Stimulated activated CD8-positive, alpha-beta memory T cell treated with anti-CD3 and anti-CD28 coated beads, Interleukin-15, amount 100 ng/mL, for 48 hours (primary cell): ENCODE measurements at regions not wholly inside any gene's neighbourhood (a gene's known extent, or its start where the extent isn't known, plus 50 kb on each side); places are given as distances from the start of the nearest gene placed in this dataset.
"Not testable (repeated sequence)": the region's sequence is repeated elsewhere in the genome, so short reads cannot be mapped to it uniquely, and the experiment has no call there.

ENCODE experiments used
- DNase-seq, 2 donors: peaks; one replicate each; pipeline ENCODE4 v3.0.0-alpha.2; 2020; ENCODE audit warnings: low read depth in 2 of 2

DNA sequence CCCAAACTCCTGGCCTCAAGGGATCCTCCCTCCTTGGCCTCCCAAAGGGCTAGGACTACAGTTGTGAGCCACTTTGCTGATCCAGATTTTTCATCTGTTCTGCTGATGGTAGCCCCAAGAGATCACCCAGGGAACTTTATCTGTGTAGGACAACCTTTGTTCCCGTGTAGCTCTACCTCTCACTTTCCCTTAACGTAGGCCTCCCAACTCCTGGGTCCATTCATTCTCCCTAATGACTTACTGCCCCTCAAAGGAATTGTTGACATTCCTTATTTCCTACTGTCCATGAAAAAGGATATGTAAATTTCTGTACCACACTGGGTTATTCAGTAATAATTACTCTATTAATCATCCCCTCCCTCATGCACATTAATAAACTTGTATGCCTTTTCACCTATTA is 51.0 kb upstream of the PHF24 start:
- no peak for DNase-seq

DNA sequence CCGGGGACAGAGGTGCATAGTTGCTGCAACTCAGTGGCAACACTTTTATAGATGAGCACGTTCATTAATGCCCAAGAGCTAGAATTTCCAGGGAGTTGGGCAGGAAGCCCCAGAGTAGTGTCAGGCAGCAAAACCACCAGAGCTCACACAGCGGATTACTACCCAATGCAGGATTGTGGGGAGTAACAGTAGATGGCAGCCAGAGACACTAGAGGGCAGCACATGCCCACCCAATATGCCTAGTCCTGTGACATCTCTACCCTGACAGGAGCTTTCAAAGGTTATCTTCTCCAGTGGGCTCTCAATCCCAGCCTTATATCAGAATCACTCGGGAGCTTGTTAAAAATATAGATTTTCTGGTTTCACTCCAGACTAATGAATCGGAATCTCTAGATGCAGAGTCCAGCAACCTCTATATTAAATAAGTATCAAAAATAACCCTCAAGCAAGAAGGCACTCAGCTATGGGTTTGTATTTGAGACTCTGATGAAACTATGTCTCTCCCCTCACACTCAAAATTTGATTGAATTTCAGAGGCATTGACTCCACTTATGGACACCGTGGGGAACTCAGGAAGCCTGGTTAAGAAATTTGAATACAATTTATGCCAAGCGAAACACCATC is 58.4 kb upstream of the PHF24 start:
- peak; percentile 51 to 56 for DNase-seq

DNA sequence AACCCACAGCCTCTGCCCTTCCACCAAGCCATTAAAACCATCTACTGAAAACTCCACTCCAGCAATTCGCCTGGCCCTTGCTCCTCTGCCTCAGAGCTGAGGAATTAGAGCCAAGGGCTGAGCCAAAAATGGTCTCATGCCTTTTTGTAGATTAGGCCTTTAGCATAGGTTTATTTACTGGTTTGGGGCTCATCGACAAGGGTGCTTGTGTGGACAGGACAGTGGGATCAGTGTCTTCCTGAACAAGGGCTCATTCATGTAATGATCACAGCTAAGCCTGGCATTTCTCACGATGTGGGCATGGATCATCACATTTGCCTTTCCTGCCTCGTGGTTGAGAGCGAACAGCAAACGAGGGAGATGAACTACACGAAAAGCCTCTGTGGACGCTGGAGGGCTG is 59.2 kb upstream of the PHF24 start:
- no peak for DNase-seq

DNA sequence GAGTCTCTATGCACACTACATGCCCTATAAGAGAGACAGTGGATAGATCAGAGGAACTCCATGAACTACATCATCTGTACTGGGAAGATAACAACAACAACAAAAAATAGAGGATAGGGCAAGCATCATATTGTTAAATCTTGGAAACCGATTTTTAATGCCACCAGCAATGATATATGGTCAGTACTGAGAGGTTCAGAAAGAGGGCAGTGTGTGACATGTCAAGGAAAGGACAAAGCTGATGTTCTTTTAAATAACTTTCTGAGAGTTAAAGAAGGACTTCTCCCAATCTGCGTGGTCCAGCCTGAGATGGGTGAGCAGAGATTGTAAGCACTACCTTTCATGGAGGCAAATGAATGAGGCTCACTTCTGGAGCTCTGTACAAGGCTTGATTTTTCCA is 62.0 kb upstream of the PHF24 start:
- no peak for DNase-seq

DNA sequence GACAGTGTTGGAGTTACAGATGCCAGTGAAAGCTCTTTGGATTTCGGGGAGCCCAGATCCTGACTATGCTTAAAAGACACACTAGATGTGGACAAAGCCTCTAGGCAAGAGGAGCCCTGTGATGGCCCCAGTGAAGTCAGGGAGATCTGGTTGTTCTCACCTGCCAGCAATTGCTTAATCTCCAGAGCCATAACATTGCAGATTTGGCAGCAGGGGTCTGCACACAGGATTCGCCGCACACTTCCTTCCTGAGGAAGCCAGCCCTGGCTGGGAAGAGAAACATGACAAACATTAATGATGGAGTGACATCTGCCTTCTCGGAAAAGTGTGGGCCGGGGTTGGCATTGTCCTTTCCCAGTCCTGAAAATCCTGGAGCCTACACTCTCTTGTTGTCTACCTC is 65.2 kb upstream of the PHF24 start:
- DNase-seq: no peak

DNA sequence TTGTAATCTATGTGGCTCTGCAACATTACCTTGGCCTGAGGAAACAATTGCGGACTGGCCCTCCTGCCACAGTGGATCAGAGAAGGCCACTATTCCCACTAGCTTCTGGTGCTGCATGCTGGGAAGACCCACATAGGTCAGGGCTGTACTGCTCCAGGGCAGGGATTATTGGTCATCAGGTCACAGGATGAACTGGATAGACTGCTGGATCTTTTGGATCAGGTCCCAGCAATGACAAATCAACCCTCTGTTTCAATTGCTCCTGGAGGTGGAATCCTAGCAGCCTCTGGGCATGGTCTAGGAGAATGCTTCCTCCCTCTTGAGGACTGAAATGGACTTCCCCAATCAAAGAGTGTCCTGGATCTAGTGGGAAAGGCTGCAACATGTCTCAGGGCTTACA is 66.7 kb upstream of the PHF24 start:
- DNase-seq: no peak

DNA sequence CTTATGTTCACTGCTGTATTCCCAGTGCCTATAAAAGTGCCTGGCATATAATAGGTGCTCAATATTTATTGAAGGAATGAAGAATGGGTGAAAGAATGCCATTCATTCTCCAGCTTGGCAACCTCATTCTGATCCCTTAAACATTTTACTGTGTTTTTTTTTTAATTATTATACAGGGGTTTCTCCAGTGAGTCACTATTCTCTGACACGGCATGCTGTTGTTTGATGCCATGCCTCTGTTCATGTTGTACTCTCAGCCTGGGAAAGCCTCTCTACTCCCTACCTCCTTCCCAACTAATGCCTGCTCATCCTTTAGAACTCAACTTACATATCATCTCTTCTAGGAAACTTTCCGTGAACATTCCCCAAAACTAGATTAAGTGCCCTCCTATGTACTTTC is 70.2 kb upstream of the PHF24 start:
- DNase-seq: no peak

DNA sequence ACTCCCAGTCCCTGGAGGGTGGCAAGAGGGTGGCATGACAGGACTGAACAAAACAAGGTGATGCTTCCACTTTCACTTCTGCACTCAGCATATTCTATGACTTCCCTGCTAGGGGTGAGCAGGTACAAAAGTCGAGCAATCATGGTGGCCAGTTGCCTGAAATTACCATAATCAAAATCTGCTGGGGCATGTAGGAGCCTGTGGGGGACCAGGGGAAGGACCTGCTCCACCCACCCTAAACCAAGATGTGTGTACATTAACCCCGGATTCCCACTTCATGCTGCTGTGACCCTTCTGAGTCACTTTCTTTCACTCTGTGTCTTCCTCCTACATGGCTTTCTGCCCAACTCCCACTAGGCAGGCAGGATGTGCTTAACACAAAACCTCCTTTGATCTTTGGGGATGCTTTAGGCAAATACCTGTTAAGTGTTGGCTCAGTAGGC is 73.3 kb upstream of the PHF24 start:
- peak; percentile 8 to 16 for DNase-seq

DNA sequence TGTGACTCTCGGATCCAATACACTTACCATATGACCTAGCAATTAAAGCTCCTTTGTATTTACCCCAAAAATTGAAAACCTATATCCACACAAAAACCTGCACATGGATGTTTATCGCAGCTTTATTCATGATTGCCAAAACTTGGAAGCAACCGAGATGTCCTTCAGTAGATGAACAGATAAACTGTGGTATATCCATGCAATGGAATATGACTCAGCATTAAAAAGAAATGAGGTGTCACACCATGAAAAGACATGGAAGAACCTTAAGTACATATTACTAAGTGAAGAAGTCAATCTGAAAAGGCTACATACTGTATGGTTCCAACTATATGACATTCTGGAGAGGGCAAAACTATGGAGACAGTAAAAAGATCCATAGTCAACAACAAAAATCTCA is 82.0 kb upstream of the PHF24 start:
- DNase-seq: no peak

DNA sequence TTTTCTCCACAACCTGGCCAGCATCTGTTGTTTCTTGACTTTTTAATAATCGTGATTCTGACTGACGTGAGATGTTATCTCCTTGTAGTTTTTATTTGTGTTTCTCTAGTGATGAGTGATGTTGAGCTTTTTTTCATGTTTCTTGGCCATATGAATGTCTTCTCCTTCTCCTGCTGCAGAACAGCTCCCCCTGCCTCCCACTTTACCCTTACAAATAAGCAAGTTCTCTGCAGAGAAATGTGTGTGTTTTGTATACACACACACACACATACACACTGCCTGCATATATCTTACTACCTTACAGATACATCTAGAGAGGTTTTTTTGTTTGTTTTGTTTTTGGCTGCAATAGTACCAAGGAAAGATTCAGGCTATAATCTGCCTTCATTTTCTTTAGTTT is 88.7 kb upstream of the PHF24 start:
- no peak for DNase-seq

DNA sequence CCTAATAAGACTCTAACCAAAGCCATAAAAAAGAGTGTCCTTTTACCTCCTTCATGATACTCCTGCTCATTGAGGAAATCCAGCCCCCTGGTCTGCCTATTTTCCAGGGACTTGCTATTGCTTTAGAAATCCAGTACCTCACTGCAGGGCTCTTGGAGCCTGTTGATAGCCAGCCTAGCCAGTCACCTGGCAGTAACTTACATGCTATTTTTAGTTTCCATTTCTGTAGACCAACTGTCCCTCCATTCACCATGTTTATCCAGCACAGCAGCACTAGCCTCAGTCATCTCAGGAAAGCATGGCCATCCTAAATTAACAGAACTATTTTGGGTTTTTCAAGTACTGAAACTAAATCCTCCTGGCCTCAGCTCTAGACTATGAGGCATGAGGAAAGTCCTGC is 91.5 kb upstream of the PHF24 start:
- DNase-seq: no peak

DNA sequence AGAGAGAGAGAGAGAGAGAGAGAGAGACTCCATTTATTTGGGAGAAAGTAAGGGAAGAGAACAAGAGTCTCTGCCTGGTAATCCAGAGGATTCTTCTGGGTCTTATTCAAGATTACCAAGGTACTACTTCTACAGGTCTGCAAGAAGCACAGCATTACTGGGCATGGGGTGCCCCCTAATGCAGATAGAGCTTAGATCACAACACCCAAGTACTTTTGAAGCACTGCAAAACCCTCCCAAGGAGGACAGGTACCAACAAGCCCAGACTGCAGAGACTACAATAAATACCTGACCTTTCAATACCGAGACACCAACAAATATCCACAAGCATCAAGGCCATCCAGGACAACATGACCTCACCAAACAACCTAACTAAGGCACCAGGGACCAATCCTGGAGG is 94.7 kb upstream of the PHF24 start:
- no peak for DNase-seq

DNA sequence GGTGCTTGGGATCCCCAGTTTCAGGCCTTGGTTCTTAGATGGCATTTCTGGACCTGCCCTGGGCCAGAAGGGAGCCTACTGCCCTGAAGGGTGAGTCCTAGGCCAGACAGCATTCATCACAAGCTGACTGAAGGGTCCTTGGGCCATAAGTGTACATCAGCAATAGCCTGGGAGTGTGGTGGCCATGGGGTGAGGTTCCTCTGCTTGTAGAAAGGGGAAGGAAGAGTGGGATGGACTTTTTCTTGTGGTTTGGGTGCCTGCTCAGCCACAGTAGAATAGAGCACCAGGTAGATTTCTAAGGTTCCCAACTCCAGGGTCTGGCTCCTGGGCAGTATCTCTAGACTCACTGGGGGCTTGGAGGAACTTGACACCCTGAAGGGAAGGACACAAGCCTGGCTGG is 95.2 kb upstream of the PHF24 start:
- no peak for DNase-seq

DNA sequence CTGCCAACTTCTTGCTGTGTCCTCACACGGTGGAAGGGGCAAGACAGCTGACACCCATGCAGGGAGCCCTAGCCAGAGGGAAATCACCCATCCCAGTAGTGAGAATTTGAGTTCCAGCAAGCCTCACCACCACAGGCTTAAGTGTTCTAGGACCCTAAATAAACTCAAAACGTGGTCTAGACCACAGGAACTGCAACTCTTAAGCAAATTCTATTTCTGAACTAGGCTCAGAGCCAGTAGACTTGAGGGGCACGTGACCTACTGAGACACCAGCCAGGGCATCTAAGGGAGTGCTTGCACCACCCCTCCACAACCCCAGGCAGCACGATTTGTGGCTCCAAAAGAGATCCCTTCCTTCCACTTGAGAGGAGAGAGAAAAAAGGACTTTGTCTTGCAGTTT is 96.0 kb upstream of the PHF24 start:
- no peak for DNase-seq

DNA sequence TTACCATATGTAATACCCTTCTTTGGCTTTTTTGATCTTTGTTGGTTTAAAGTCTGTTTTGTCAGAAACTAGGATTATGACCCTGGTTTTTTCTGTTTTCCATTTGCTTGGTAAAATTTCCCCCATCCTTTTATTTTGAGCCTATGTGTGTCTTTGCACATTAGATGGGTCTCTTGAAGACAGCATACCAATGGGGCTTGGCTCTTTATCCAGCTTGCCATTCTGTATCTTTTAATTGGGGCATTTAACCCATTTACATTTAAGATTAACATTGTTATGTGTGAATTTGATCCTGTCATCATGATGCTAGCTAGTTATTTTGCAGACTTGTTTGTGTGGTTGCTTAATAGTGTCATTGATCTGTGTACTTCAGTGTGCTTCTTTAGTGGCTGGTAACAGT is 103.1 kb upstream of the PHF24 start:
- DNase-seq: not testable (repeated sequence)

DNA sequence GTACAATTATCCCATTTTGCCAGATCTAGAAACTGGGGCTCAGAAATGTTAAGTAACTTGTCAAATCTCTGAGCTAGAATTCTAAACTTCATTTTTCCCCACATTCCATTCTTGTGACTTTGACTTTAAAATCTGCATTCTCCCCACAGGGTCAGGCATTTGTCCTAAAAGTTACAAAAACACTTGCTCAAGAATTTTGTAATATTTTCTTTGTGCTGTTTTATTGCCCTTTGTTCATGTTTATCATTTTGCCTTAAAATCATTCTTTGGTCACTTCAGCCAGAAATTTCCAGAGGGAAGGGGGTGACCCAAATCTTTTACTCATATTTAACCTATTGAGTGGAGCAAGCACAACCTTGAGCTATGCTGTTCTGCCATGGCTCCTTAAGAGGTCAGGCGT is 120.1 kb upstream of the CCL21 start:
- no peak for DNase-seq

DNA sequence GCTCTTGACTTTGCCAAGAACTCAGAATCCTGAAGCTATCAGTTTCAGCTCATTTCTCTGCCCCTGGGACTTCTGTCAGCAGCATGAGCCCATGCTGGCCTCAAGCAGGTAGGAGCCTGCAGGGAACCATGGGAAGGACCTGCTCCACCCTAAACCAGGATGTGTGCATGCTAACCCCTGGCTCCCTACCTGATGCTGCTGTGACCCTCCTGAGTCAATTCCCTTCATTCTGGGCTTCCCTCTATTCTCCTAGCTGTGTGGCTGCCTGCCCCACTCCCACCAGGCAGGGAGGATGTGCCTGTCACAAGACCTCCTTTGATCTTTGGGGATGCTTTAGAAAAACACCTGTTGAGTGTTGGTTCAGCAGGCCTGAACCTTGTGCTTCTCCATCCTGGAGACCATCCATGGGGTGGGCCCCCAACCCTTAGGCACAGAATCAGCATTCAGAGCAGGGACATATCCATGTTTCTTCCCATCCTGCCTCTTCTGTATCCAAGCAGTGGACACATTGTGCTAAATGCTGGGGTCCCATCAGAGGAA is 117.1 kb upstream of the CCL21 start:
- no peak for DNase-seq

DNA sequence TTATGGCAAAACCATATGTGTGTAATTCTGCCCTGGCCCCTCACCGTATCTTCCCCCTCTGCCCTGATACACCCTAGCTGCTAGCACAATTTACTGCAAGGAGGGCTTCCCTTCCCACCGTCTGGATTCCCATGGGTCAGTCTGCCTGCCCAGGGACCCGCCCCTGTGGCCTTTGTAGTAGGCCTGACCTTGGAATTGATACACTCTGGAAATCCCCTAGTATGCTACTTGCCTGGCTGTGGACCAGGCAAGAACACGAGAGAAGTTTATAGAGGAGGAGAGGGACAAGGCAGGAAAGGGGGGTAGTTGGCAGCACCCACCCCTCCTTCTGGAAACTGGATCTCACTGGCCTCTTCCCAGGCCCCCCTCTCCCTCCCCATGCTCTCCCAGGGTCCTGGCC is 115.8 kb upstream of the CCL21 start:
- DNase-seq: no peak

DNA sequence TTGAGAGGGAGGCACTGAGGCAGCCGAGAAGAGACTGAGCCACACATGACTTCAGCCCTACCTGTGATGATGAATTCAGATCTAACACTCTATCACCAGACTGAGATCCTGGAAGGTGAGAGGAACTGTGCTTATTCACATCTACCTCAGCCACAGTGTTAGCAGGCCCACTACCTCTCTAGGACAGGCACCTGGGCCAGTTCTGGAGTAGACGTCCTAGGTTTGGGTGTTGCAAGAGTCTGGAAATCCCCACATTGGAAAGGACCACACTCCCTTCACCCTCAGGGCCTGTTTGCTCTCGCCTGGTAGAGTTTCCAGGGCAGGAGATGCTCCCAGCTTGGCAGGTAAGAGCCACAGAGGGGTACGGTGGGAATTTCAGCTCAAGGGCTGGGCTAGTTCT is 113.8 kb upstream of the CCL21 start:
- no peak for DNase-seq

DNA sequence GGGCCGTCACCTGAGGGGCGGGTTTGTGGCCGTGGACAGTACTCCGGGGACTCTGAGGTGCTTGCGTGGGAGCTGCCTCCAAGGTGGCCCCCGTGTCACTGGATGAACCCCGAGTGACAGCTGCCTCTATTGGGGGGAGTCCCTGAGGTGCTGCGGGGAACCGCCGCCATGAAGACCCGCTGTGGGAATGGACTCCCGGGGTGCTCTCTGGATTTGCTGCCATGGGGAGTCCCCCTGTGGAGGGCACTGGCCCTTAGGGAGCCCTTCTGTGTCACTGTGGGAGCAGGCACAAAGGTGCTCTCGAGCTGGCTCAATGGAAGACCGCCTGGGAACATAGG is 100.2 kb upstream of the CCL21 start:
- DNase-seq: no peak

DNA sequence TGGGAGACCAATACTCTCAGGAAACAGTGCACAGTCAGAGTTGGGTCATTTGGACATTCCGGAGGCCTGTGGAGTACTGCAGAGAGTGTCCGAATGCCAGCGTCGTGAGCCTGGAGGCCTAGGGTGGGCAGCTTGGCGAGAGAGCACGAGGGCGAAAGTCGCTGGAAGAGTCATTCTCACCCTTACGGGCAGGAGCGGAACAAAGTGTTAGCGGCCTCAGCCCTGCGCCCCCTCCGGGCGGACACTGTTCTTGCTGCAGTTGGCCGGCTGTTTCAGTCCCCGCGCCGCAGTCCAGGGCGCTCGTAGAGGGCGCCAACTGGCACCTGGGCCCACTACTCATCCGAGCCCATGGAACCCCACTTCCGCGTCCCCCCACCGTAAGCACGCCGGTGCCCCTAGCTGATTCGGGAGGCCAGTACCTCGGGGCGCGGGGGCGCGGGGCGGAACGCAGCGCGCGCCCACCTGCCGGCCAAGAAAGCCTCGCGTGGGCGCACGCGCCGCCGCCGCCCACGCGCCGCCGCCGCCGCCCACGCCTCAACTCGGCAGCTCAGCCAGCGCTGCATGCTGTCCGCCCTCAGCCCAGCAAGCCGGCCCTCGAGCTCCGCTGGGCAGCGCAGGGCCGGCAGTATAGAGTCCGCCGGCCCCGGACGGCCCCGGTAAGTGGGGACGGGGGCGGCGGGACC is 99.7 kb upstream of the CCL21 start:
- no peak for DNase-seq

DNA sequence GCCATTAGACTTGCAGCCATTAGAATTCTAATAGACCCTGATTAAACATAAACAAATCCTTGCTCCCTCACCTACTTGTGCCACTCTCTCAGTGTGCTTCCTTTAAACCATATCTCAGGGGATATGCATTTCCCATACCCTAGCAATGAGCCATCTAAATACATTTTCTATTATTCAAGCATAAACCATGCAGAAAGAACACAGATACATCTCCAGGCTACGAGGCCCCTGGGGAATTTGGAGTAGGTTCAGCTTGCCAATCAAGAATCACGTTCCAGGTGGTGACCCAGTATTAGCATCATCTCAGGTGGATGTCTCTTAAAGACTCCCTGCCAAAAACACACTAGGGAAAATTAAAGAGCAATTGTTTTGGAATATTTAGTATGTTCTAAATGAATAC is 93.0 kb upstream of the CCL21 start:
- DNase-seq: no peak

DNA sequence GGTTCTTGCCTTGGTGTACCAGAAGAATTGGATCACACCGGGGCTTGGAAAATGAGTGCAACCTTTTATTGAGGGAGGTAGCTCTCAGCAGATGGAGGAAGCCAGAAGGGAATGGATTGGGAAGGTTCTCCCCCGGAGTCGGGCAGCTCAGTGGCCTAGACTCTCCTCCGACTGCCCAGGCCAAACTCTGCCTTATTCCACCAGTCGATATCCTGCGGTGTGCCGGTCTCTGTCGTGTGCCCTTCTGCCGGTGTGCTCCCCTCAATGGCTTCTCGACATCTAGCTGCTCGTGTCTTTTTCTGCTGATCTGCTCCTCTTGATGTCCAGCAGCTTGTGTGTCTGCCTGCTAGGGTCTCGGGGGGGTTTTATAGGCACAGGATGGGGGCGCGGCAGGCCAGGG is 87.4 kb upstream of the CCL21 start:
- DNase-seq: no peak

DNA sequence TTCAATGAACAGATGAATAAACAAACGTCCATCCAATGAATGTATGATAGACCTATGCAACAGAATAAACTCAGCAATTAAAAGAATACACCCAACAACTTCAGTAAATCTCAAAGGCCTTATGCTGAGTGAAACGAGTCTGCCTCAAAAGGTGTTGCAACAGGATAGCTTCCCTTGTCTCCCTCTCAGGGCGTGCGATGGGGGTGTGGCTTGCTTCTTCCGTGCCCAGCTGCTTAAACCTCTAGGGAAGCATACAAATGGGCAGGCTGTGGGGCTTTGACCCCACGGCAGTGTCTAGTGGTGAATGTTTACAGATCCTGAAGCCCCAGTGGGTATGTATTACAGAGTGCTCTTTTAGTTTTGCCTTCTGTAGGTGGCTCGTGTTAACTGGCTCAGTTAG is 87.0 kb upstream of the CCL21 start:
- no peak for DNase-seq
